ENCODE measurements at regions not wholly inside any gene's neighbourhood (a gene's known extent, or its start where the extent isn't known, plus 50 kb on each side); places are given as distances from the start of the nearest gene placed in this dataset.

DNA sequence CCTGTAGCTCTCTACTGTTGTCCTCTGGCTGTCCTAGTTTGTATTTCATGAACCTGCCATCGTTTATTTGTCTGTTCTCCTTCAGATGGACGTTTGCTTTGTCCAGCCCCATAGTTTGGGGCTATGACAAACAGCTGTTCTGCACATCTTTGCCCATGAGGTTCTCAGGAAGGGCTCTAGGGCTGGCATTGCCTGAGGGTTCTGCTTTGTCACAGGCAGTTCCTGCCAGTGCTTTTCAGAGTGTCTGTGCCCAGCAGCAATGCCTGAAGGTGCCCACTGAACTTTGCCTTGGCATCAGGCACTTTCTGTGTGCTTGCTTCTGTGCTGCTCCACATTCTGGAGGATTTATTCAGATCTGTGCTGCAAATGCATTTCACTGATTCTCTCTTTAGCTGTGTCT is 361.3 kb downstream of the TMEM121 start:
- intact Hi-C loops (cut with DNase I): no loop called here
- H3K9me3 ChIP-seq: no peaks in the 10 kb centered on the region

GRCh38 chr14:105888151-105888550 is 361.8 kb downstream of the TMEM121 start:
- no peak for ATAC-seq
- Histone ChIP-seq H3K4me1 (no peaks in the 10 kb centered on the region), H3K9me3 (no peaks in the 10 kb centered on the region), H3K36me3 (no peaks in the 10 kb centered on the region), H3K4me3 (no peak overlapping the region), H3K27me3 (peaks cover 0 to 41% of the 10 kb centered on the region in 2 donors), H3K27ac (no peak overlapping the region)
- peak in 1 of 4 donors; percentile 16 for DNase-seq
- intact Hi-C loops (cut with DNase I): no loop called here
- TF ChIP-seq, protein P1, sequence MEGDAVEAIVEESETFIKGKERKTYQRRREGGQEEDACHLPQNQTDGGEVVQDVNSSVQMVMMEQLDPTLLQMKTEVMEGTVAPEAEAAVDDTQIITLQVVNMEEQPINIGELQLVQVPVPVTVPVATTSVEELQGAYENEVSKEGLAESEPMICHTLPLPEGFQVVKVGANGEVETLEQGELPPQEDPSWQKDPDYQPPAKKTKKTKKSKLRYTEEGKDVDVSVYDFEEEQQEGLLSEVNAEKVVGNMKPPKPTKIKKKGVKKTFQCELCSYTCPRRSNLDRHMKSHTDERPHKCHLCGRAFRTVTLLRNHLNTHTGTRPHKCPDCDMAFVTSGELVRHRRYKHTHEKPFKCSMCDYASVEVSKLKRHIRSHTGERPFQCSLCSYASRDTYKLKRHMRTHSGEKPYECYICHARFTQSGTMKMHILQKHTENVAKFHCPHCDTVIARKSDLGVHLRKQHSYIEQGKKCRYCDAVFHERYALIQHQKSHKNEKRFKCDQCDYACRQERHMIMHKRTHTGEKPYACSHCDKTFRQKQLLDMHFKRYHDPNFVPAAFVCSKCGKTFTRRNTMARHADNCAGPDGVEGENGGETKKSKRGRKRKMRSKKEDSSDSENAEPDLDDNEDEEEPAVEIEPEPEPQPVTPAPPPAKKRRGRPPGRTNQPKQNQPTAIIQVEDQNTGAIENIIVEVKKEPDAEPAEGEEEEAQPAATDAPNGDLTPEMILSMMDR (IDR thresholded peaks at IDR 0.05): no peak

More for the DNA sequence above, 361.3 kb downstream of the TMEM121 start:
- TF ChIP-seq, protein P1 (IDR thresholded peaks at IDR 0.05): no peak
- Histone ChIP-seq H3K36me3 (no peaks in the 10 kb centered on the region), H3K4me1 (no peaks in the 10 kb centered on the region), H3K27ac (no peak overlapping the region), H3K4me3 (no peak overlapping the region), H3K27me3 (peaks cover 0 to 46% of the 10 kb centered on the region in 2 donors)
- DNase-seq: peak in 1 of 4 donors; percentile 13
- no peak for ATAC-seq

GRCh38 chr14:105888784-105889665 is 362.6 kb downstream of the TMEM121 start:
- intact Hi-C loops (cut with DNase I): no loop called here
- DNase-seq (peak in 2 of 4 donors; percentile 19 to 25), ATAC-seq (no peak)
- Histone ChIP-seq H3K4me3 (no peak overlapping the region), H3K9me3 (no peaks in the 10 kb centered on the region), H3K36me3 (no peaks in the 10 kb centered on the region), H3K27ac (no peak overlapping the region), H3K27me3 (peaks cover 0 to 36% of the 10 kb centered on the region in 2 donors), H3K4me1 (no peaks in the 10 kb centered on the region)
- TF ChIP-seq, protein P1 (IDR thresholded peaks at IDR 0.05): no peak

DNA sequence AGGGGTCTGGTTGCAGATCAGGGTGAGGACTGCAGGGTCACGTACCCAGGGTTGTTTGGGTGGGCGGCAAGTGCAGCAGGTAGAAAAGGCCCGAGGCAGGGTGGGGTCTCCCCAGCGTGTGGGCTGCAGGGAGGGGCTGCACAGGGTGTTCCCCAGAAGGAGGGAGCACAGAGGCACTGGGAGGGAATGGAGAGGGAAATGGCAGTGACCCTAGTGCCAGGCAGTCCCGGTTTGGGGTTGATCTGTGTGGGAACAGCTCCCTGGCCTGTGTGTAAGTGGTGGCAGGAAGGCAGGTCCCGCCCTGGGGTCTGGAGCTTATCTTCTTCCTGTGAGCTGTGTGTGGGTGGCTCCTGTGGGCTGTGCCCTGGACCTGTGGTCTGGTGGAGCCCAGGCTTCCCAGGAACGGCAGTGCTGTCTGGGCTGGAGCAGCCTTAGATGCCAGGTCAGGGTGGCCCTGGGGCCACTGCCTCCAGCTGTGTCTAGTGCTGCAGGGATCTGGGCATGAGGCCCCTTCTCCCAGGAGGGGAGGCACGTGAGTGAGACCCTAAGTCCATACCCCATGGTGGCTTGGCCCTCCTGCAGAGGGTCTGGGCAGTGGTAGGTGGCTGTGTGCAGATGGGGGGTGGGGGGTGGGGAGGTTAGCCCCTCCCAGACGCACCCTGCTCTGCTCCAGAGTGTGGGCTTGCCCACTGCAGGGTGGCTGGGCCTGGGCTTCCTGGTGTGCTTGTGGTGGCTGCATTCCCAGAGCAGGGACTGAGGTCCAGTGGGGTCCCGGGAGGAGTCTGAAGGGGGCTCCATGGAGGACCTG is 363.5 kb downstream of the TMEM121 start:
- DNase-seq: peak in 2 of 4 donors; percentile 24 to 47
- Histone ChIP-seq H3K27ac (no peak overlapping the region), H3K36me3 (no peaks in the 10 kb centered on the region), H3K9me3 (no peaks in the 10 kb centered on the region), H3K4me1 (no peaks in the 10 kb centered on the region), H3K27me3 (peaks cover 0 to 36% of the 10 kb centered on the region in 2 donors), H3K4me3 (no peak overlapping the region)
- ATAC-seq: no peak
- intact Hi-C loops (cut with DNase I): no loop called here
- TF ChIP-seq, protein P1 (IDR thresholded peaks at IDR 0.05): no peak

Measured in left lung (tissue), 4 donors.